Bronchial epithelial cell (primary cell): ENCODE measurements at regions not wholly inside any gene's neighbourhood (a gene's known extent, or its start where the extent isn't known, plus 50 kb on each side); places are given as distances from the start of the nearest gene placed in this dataset.

Source experiments
- DNase-seq: peaks from one replicate; pipeline ENCODE4 v3.0.0-alpha.2; 2010; ENCODE audit warnings: low read depth
- FAIRE-seq: peaks from 2 replicates; lab custom pipeline; 2011; peaks lifted over from hg19 to GRCh38; lab: Jason Lieb, UNC
- H3K27me3 ChIP-seq: 2 replicates; pipeline ENCODE4 v1.5.1; 2011; ENCODE audit warnings: low read length; ENCODE audit not compliant: control insufficient read depth, insufficient read depth
- H3K36me3 ChIP-seq: 2 replicates; pipeline ENCODE4 v1.5.1; 2011; ENCODE audit warnings: low read length; ENCODE audit not compliant: control insufficient read depth, insufficient read depth
- H3K4me3 ChIP-seq: 2 replicates; pipeline ENCODE4 v1.5.1; 2011; ENCODE audit warnings: mild to moderate bottlenecking, low read depth, low read length, control low read depth
- CTCF ChIP-seq: IDR thresholded peaks from 2 replicates; pipeline ENCODE4 v1.5.1; 2011; ENCODE audit warnings: mild to moderate bottlenecking, moderate library complexity, low read length, control low read depth, inconsistent platforms; ENCODE audit not compliant: insufficient read depth, severe bottlenecking

DNA sequence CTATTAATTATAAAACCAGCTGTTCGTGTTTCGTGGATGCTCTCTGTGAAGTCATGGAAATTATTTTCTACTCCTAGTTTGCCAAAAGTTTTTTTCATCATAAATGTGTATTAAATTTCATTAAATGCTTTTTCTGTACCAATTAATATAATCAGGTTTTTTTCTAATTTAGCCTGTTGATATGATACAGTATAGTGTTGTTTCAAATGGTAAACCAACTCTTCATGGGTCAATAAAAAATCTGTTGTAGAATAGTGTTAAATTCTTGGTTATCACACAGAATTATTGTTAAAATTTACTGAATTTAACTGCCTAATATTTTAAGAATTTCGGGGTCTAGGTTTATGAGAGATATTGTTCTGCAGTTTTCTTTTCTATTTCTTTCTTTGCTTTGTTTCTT lies 505.9 kb upstream of the MANEA start:
- no peak for TF ChIP-seq CTCF
- DNase-seq (no peak), FAIRE-seq (no peak)
- no peaks in the 10 kb centered on the region for H3K27me3 ChIP-seq
- H3K36me3 ChIP-seq: no peaks in the 10 kb centered on the region
- H3K4me3 ChIP-seq: no peak overlapping the region

DNA sequence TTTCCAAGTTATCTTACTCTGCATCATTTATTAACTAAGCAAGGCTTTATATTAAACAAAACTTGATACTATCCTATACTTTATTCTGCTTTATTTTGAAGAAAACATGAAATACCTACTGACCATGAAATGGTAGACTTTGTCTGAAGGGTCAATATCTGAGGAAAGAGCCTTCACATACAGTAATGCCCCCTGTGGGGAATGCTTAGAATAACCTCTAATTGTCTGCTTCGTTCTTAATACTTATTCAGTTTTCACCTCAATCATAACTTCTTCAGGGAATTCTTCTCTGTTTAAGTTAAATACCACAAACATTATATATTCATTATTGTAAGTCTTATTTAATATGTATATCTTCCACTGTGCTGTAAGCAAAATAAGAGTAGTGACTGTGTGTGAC lies 498.9 kb upstream of the MANEA start:
- no peaks in the 10 kb centered on the region for H3K36me3 ChIP-seq
- H3K4me3 ChIP-seq: no peak overlapping the region
- DNase-seq (no peak), FAIRE-seq (no peak)
- TF ChIP-seq CTCF: no peak
- no peaks in the 10 kb centered on the region for H3K27me3 ChIP-seq

DNA sequence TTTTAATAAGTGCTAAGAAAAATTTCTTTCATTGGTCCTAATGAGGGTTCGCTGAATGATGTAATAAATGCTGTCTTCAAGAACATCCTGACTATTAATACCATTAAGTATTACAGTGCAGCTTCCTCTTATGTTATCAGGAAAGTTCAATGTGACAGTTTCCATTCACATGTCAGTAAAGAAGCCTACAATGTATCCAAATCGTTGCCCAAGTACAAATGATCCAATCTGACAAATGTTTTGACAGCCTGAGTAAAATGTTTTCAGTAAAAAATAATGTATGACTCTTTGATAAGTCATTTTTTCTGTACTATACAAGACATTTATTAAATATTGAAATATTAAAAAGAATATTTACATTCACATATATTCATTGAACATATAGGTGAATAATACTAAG lies 496.1 kb upstream of the MANEA start:
- Histone ChIP-seq H3K4me3 (no peak overlapping the region), H3K36me3 (no peaks in the 10 kb centered on the region), H3K27me3 (no peaks in the 10 kb centered on the region)
- DNase-seq: no peak
- FAIRE-seq: no peak
- TF ChIP-seq CTCF: no peak

DNA sequence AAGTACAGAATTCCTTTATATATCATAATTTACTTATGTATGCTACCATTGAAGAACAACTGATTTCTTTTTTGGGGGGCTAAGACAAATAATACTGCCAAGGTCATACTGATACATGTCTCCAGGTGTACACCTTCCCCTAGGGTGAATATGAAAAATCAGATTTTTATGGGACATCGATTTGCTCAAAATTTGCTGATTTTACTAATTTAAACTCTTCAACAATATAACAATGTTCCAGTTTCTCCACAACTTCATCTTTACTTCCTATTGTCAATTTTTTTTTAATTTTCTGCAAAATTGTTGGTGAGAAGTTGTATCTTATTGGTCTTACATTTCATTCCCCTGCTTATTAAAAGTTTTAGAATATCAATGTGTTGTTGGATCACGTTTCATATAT lies 495.4 kb upstream of the MANEA start:
- TF ChIP-seq CTCF: no peak
- Histone ChIP-seq H3K4me3 (no peak overlapping the region), H3K36me3 (no peaks in the 10 kb centered on the region), H3K27me3 (no peaks in the 10 kb centered on the region)
- FAIRE-seq: no peak
- no peak for DNase-seq

DNA sequence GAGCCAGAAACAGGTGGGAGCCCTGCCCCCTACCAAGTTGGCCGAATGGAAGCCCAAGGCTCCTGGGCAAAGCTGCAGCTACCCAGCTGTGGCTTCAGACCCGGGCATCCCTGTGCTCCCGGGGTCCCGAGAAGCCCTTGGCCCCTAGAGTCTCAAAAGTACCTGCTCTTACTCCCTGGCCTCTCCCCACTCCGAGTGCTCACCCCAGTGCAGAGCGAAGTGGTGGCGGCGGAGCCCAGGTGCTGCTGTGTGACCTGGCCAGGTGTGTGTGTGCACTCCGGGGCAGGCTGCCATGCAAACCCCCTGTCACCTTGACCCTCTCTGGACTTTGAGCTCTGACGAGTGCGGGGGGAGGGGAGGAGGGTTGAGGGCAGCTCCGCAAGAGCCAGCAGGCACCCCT lies 493.8 kb upstream of the MANEA start:
- no peak for TF ChIP-seq CTCF
- Histone ChIP-seq H3K36me3 (no peaks in the 10 kb centered on the region), H3K4me3 (no peak overlapping the region), H3K27me3 (no peaks in the 10 kb centered on the region)
- no peak for DNase-seq
- no peak for FAIRE-seq

DNA sequence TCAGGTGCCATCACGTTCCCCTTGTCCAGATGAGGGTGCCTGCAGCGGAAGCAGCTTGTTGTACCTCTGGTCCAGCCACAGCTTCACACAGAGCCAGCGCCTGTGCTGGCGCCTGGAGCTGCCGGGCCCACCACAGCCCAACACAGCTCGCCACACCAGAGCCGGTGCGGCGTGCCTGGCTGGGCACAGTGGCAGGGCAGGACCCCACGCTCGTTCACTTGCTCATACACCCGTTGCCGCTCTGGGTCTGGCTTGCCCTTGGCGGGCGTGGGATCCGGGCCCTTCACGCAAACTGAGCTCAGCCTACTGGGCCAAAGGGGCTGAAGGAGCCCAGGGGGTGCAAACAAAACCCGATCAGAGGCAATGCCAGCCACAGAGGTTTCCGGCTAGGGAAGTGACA lies 492.5 kb upstream of the MANEA start:
- Histone ChIP-seq H3K36me3 (no peaks in the 10 kb centered on the region), H3K4me3 (no peak overlapping the region), H3K27me3 (no peaks in the 10 kb centered on the region)
- DNase-seq (no peak), FAIRE-seq (no peak)
- TF ChIP-seq CTCF: no peak
